T-helper 1 cell (primary cell): ENCODE measurements at regions not wholly inside any gene's neighbourhood (a gene's known extent, or its start where the extent isn't known, plus 50 kb on each side); places are given as distances from the start of the nearest gene placed in this dataset.

Experiments used
- DNase-seq, 5 donors: peaks; one replicate each; pipeline ENCODE4 v3.0.0-alpha.2; 2012 to 2020

- DNase-seq: no peak
Measured at GRCh38 chr18:75563150-75563549, 135.6 kb upstream of the SMIM21 start.

GRCh38 chr18:75562216-75562615 lies 134.7 kb upstream of the SMIM21 start:
- no peak for DNase-seq

- DNase-seq: no peak
Measured at GRCh38 chr18:75558790-75559189, 131.3 kb upstream of the SMIM21 start.

GRCh38 chr18:75556841-75557240 lies 129.3 kb upstream of the SMIM21 start:
- no peak for DNase-seq

GRCh38 chr18:75554644-75555185 lies 127.2 kb upstream of the SMIM21 start:
- no peak for DNase-seq

- DNase-seq: no peak
Measured at GRCh38 chr18:75554176-75554575, 126.7 kb upstream of the SMIM21 start.

GRCh38 chr18:75553021-75553420 lies 125.5 kb upstream of the SMIM21 start:
- DNase-seq: no peak

- no peak for DNase-seq
Measured at GRCh38 chr18:75551071-75551470, 123.6 kb upstream of the SMIM21 start.

GRCh38 chr18:75548353-75548905 lies 120.9 kb upstream of the SMIM21 start:
- peak in 1 of 5 donors; percentile 15 for DNase-seq

- DNase-seq: no peak
Measured at GRCh38 chr18:75546964-75547363, 119.5 kb upstream of the SMIM21 start.

GRCh38 chr18:75545189-75545588 lies 117.7 kb upstream of the SMIM21 start:
- no peak for DNase-seq

- DNase-seq: no peak
Measured at GRCh38 chr18:75544496-75544895, 117.0 kb upstream of the SMIM21 start.

- no peak for DNase-seq
Measured at GRCh38 chr18:75544051-75544481, 116.6 kb upstream of the SMIM21 start.

- no peak for DNase-seq
Measured at GRCh38 chr18:75538727-75539126, 111.2 kb upstream of the SMIM21 start.

- DNase-seq: no peak
Measured at GRCh38 chr18:75533950-75534349, 106.4 kb upstream of the SMIM21 start.

GRCh38 chr18:75533209-75533608 lies 105.7 kb upstream of the SMIM21 start:
- no peak for DNase-seq

GRCh38 chr18:75531851-75532459 lies 104.5 kb upstream of the SMIM21 start:
- DNase-seq: no peak

GRCh38 chr18:75531212-75531850 lies 103.8 kb upstream of the SMIM21 start:
- DNase-seq: no peak

- no peak for DNase-seq
Measured at GRCh38 chr18:75530566-75531211, 103.2 kb upstream of the SMIM21 start.

- DNase-seq: no peak
Measured at GRCh38 chr18:75530118-75530517, 102.6 kb upstream of the SMIM21 start.

- no peak for DNase-seq
Measured at GRCh38 chr18:75529394-75529793, 101.9 kb upstream of the SMIM21 start.

GRCh38 chr18:75527848-75528685 lies 100.6 kb upstream of the SMIM21 start:
- no peak for DNase-seq

- DNase-seq: no peak
Measured at GRCh38 chr18:75526038-75526437, 98.5 kb upstream of the SMIM21 start.
